ENCODE measurements at regions not wholly inside any gene's neighbourhood (a gene's known extent, or its start where the extent isn't known, plus 50 kb on each side); places are given as distances from the start of the nearest gene placed in this dataset.

GRCh38 chr1:9183441-9183840 lies 51.1 kb upstream of the H6PD start:
- in situ Hi-C loops (cut with HindIII; ENCODE audit: low pct_ligation_motif_present, low sequenced_read_pairs): no loop called here
- Histone ChIP-seq H3K27ac (peak overlapping the region; percentile 85), H3K27me3 (replicated peaks) (no peaks in the 10 kb centered on the region), H3K36me3 (replicated peaks) (peaks cover 40% of the 10 kb centered on the region), H3K4me3 (ENCODE audit: low read depth, low read length) (peak overlapping the region; percentile 69)
- no peak for DNase-seq
- no peak for TF ChIP-seq CTCF (IDR thresholded peaks at IDR 0.05; ENCODE audit: low read depth, low read length, missing control alignments)

GRCh38 chr1:9183898-9184297 lies 50.7 kb upstream of the H6PD start:
- in situ Hi-C loops (cut with HindIII; ENCODE audit: low pct_ligation_motif_present, low sequenced_read_pairs): no loop called here
- Histone ChIP-seq H3K27ac (no peak overlapping the region), H3K36me3 (replicated peaks) (peaks cover 40% of the 10 kb centered on the region), H3K4me3 (ENCODE audit: low read depth, low read length) (peak overlapping the region; percentile 69), H3K27me3 (replicated peaks) (no peaks in the 10 kb centered on the region)
- no peak for TF ChIP-seq CTCF (IDR thresholded peaks at IDR 0.05; ENCODE audit: low read depth, low read length, missing control alignments)
- no peak for DNase-seq

- H3K36me3 ChIP-seq (replicated peaks): peaks cover 38% of the 10 kb centered on the region
- no peak for TF ChIP-seq CTCF (IDR thresholded peaks at IDR 0.05; ENCODE audit: low read depth, low read length, missing control alignments)
- in situ Hi-C loops (cut with HindIII; ENCODE audit: low pct_ligation_motif_present, low sequenced_read_pairs): no loop called here
- H3K27me3 ChIP-seq (replicated peaks): no peaks in the 10 kb centered on the region
- H3K4me3 ChIP-seq (ENCODE audit: low read depth, low read length): no peak overlapping the region
- no peak for DNase-seq
- H3K27ac ChIP-seq: no peak overlapping the region
Measured at GRCh38 chr1:9184749-9185148, 49.8 kb upstream of the H6PD start.
